ENCODE measurements at regions not wholly inside any gene's neighbourhood (a gene's known extent, or its start where the extent isn't known, plus 50 kb on each side); places are given as distances from the start of the nearest gene placed in this dataset.

DNA sequence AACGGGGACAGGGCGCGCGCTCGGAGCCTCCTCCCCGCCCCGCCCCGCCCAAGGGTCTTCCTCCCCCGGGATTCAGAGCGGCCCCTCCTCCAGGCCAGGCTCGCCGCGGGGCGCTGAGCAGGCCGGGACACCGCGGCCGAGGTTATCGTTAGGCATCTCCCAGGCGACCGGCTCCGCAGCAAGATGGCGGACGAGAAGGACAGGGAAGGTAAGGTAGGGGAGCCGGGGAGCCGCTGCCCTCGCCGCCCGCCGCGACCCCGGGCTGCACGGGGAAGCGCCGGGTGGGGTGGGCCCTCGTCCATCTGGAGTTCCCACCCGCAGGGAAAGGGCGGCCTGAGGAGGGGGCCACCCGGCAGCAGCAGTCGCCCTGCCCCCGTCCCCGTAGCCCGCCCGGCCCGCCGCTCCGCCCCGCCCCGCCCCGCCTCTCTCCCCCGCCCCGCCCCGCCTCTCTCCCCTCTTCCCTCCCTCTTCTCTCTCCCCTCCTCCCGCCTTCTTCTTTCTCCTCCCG lies 105.9 kb upstream of the HNRNPU start:
- peak; percentile 34 for DNase-seq

DNA sequence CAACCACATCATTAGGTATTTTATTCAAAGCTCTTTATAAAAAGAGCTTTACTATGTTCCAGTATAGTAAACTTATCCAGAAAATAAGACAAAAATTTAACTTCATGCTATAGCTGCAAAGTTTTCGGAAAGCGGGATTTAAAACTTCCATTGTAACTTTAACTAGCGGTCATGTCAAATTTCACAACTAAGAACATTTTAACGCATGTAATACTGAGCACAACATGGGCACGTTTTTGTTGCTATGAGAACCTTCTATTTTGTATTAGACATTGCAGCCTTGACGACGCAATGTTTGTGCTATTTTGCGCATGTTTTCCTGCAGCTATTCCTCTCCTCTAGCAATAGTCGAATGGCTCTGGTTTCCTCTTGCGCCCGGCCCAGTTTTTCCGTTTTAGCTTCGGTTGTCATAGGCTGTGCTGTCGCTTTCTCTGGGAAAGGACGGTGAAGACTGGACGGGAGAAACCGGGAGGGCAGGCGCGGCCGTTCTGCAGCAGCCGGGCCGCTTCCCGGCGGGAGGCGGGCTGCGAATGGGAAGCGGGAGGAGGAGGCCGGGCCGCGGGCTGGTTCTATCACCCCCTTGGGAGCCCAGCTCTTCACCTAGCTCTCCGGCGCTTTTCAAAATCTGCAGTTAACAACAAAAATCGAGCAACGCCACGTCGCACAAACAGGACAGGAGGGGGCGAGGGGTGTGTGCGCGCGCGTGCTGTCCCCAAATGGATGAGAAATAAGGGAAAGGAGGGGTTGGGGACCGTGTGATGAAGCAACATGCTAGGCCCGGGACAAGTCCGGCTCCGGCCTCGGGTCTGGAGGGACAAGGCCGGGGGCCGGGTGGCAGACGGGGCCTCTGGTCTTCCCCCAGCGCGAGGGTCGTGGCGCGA lies 105.3 kb upstream of the HNRNPU start:
- DNase-seq = no peak

DNA sequence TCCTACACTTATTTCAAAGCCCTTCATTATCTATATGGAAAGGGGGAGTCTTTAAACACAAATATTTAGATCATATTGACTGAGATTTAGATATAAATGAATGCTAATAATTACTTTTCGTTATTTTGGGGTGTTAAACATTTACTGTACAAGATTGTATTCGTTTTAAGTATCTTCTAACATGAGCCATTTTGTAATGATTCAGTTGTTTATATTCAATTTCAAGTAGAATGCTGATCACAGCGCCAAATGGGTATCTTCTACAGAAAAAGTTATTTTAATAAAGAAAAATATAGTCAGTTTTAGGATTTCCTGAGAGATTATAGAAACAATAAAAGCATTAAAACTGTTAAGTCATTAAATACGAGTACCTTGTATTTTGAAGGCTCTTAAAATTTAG lies 104.5 kb upstream of the HNRNPU start:
- no peak for DNase-seq

DNA sequence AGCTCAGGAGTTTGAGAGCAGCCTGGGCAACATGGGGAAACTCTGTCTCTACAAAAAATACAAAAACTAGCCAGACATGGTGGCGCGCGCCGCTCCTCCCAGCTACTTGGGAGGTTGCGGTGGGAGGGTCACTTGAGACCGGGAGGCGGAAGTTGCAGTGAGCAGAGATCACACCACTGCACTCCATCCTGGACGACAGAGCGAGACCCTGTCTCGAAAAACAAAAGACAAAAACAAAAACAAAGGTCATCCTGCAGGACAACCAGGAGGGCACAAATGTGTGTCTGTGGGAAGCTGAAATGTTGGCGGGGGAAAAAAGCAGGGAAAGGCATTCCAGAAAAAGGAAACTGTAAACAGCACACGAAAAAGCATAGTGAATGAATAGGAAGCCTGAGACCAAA lies 104.1 kb upstream of the HNRNPU start:
- DNase-seq = no peak

DNA sequence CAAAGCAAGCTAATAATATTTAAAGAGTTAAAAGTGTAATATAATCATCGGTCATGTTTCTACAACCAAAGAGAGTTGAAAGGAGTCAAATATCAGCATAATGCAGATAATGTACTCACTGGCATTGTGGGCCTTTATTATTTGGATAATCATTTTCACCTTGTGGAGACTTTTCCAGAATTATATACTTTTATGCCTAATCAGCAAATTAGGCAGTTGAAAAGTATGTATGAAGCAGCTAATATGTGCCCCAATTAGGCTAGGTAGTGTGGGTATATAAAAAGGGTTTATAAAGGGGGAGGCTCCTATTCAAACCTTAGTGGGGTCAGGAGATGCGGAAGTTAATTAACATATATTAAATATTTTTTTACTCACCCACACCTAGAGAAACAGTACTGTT lies 102.8 kb upstream of the HNRNPU start:
- DNase-seq = no peak

DNA sequence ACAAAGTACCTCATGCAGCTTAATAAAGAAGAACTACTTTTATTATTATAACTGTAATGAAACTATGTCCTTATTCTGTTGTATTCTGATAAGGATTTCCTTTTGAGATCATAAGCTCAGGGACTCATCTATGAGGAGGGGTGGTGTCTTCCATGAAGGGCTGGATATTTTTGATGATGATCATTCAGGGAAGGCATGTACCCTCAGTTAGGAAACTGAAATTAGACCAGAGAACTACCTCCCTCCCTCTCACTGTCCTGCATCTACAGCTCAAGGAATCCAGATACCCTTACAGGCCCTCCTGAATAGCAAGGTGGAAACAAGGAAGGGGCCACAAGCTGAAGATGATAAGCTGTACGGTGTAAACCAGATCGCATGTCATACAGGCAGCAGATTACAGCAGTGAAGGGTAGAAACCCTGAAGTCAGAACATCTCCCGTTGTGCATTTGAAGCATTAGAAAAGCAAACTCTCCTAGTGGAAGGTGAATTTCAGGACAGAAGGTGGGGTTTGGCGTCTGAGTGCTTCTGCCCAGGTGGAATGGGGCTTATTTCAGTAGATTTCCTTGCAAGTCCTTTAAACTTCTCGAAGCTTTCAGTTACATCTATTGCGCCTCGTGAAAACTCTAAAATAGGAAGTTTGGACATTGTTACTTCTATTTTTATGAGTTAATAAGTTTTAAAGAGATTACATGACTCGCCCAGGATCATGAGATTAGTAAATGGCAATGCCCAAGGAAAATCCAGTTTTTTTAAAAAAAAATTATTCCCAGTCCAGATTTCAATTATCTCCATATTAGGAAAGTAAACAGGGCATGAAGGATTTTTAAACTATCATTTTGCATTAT lies 101.1 kb upstream of the HNRNPU start:
- no peak for DNase-seq

DNA sequence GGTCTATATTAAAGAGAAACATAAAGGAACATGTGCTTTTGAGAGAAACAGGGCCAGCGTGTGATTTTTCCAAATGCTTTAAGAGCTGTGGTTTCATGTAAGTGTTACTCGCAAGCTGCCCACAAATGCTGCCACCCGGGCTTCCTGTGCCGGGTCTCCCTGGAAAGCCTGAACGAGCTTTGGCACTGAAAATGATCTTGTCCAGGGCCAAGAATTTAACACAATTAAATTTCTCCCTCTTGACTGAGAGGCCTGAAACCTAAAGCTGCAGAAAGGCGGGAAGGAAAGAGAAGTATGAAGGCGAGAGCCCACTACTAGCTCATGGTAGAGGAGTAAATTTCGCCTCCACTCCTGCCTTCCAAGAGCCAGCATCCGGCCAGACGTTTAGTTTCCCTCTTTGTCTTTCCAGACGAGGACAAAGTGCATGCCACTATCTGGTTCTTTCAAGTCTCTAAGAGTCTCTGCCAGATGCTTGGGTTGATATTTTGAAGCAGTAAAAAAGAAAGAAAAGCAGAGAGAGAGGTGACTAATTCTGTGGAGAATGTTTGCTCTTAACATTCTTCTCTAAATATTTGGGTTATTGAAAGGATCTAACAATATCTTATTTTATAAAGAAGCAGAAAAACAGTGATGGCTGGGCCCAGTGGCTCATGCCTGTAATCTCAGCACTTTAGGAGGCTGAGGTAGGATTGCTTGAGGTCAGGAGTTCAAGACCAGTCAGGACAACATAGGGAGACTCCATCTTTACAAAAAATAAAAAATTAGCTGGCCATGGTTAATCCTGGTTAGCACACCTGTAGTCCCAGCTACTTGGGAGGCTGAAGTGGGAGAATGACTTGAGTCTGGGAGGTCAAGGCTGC lies 100.0 kb upstream of the HNRNPU start:
- DNase-seq = no peak

DNA sequence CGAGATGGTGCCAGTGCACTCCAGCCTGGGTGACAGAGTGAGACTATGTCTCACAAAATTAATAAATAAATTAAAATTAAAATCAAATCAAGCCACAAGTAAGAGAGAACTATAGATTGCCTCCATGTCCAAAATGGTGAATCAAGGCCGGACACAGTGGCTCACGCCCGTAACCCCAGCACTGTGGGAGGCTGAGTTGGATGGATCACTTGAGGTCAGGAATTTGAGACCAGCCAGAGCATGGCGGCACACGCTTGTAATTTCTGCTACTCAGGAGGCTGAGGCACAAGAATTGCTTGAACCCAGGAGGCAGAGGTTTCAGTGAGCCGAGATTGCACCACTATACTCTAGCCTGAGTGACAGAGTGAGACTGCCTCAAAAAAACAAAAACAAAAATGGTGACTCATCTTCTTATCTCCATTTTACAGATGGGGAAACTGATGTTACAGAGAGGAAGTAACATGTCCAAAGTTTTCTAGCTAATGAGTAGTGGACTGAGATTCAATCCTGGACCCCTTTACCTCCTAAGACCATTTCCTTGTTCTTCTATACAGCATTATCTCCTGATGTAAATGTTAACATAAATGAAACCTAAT lies 99.0 kb upstream of the HNRNPU start:
- DNase-seq = no peak

DNA sequence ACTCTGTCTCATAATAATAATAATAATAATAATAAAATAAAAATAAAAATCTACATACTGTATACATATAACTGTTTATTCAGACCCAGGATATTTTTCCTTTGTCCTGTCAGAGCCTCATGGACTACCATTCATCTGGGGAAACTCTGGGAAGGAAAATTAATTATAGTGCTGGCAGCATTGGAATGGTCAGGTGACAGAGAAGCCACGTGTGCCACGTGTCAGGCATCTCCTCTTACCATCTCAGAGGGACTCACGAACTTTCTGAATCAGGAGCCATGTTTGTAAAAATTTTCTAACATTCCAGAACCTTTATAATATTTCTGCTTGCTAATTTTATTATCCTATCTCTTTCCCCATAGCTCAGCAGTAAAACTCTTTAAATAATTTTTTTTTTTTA lies 97.8 kb upstream of the HNRNPU start:
- DNase-seq = no peak

DNA sequence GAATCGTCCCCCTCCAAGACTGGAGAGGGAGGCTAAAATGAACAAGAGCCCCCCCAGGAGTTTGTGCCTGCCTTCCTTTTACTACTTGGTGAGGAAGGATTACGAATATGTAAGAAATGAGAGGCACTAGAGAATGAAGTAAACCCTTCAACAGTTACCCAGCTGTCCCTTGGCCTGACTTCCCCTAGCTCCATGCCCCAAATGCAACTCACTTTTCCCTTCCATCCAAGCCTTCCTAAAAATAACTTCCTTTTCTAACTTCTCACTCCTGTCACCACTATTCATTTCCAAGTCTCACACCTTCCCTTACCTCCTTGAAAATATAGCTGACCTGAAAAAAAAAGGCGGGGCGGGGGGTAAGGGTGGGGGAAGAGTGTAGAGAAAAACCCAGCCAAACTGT lies 96.6 kb upstream of the HNRNPU start:
- DNase-seq = no peak

DNA sequence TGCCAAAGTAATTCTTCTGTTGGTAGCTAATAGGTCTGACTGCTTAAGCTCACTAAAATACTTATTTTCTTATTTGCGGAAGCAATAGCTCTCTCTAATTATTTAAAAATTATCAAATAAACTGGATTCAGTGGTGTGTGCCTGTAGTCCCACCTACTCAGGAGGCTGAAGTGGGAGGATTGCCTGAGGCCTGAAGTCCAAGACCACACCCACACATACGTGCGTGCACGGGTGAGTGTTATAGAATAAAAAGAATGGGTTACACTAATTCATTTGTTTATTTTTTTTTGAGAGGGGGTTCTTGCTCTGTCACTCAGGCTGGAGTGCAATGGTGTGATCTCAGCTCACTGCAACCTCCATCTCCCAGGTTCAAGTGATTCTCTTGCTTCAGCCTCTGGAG lies 94.2 kb upstream of the HNRNPU start:
- DNase-seq = no peak

DNA sequence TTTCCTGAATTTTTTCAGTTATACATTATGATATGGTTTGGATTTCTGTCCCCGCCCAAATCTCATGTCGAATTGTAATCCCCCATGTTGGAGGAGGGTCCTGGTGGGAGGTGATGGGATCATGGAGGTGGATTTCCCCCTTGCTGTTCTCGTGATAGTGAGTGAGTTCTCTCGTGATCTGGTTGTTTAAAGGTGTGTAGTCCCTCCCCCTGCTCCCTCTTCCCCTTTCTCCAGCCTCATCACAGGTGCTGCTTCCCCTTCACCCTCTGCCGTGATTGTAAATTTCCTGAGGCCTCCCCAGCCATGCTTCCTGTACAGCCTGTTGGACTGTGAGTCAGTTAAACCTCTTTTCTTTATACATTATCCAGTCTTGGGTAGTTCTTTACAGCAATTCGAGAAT lies 93.2 kb upstream of the HNRNPU start:
- DNase-seq = no peak

DNA sequence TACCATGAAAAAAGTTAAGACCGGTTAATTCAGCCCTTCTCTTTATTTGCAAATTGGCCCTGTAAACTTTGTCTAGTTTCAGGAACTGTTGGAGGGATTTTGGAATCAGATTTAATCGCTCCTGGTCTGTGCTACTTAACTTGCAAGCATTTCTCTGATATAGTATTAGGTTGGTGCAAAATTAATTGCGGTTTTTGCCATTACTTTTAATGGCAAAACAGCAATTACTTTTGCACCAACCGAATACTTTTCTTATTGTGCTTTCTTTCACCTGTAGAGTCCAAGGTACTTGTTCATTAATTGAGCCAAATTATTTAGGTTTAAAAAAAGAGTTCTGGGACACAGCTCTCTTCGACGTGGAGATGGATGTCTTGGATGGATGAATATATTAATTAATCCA lies 92.8 kb upstream of the HNRNPU start:
- no peak for DNase-seq

DNA sequence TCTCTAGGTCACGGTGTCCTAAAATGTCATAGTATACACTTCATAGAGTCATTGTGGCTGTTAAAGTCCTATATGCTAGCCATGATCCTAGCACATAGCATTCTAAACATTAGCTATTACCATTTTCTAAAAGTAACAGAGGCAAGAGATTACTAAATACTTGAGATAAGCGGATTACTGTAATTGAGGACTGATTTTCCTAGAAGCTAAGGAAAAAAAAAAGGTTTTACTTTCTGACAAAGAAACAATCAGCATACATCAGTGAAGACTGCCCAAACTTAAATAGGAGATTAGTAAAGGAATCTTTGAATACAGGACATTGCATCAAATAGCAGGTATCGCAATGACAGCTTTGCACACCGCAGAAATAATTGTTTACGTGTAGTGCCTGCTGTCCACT lies 91.3 kb upstream of the HNRNPU start:
- peak; percentile 74 for DNase-seq

DNA sequence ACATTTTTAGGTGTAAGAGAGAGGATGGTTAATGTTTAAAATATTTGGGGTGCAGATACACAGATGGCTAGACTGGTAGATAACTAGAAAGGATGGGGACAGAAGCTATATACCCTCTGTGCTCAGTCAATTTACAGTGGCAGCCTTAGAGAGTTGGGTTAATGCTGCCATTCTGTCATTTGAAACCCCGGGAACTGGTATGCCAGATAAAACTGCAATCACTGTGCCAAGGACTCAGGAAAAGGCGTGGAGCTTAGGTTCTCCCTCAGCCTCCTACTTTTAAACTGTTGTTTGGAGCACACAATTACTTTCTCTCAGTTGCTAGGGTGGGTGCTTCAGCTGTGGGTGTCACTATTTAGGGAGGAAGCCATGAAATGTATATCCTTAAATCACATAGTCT lies 90.0 kb upstream of the HNRNPU start:
- DNase-seq = no peak

DNA sequence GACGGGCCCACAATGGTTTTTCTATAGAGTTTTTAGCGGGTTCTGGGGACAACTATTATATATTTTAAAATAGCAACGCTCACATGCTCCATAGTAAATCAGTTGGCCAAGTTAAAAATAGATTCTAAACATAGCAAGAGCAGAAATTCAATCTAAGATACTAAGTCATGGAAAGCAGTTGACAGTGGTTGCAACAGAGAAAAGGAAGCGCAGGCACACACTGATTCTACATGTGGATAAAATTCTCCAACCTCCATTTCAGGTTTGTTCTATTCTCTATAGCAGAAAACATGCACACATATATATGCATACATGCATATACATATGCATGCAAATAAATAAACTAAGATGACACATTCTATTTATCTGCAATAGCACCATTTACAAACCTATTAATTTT lies 89.6 kb upstream of the HNRNPU start:
- no peak for DNase-seq

DNA sequence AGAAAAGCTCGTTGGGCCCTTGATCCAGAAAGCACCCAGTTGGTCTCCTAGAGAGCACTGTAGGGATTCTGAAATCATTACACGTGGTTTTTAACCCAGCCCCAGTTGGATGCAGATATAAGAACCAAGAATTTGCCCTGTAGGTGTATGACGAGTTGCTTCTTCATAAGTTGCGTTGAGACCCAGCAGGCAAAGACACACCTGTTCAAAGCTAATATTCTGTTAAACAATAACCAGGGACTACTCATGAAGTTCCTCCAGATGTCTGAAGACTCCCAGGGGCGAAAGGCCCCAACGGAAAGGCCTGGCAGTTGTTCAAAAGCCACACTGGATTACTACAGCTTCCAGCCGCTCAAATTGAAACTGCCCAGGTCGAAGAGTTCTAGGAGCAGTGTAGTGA lies 88.6 kb upstream of the HNRNPU start:
- no peak for DNase-seq

DNA sequence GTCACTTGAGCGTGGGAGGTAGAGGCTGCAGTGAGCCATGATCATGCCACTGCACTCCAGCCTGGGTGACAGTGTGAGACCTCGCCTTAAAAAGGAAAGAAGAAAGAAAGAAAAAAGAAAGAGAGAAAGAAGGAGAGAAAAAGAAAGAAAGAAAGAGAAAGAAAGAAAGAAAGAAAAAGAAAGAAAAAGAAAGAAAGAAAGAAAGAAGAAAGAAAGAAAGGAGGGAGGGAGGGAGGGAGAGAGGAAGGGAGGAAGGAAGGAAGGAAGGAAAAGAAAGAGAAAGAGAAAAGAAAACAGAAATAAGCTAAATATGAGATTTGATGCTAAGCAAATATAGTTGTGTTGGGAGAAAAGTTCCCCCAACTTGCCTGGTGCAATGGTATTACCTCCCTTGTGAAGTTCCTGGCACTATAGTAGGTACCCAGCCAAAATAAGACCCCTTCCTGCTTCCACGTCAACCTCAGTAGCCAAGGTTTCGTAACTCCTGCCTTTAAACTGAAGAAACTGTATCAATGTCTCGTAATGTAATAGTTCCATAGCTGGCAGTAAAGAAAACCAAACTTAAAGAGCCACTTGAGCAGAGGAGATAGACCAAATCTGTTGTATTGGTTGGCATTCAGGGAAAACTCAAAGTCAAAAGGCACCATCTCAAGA lies 88.1 kb upstream of the HNRNPU start:
- DNase-seq = no peak

DNA sequence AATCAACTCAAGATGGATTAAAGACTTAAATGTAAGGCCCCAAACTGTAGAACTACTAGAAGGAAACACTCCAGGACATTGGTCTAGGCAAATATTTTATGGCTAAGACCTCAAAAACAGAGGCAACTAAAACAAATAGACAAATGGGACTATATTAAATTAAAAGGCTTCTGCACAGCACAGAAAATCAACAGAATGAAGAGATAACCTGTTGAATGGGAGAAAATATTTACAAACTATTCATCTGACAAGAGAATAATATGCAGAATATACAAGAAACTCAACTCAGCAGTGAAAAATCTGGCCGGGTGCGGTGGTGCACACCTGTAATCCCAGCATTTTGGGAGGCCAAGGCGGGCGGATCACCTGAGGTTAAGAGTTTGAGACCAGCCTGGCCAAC lies 84.1 kb upstream of the HNRNPU start:
- no peak for DNase-seq

DNA sequence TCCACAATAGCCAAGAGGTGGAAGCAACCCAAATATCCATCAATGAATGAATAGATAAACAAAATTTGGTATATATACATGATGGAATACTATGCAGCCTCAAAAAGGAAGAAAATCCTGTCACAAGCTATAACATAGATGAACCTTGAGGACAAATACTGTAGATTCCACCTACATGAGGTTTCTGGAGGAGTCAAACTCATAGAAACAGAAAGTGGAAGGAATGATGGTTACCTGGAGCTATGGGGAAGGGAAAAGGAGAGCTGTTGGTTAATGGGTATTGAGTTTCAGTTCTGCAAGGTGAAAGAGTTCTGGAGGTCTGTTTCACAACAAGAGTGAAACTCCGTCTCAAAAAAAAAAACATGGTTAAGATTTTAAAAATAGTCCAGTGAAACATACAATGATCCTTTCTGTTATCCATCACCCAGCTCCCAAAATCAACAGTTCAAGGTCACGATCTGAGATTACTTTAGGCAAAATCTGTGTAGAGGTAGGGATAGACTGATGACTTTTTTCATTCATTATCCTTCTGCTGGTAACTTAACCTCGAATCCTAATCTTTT lies 80.8 kb upstream of the HNRNPU start:
- no peak for DNase-seq

DNA sequence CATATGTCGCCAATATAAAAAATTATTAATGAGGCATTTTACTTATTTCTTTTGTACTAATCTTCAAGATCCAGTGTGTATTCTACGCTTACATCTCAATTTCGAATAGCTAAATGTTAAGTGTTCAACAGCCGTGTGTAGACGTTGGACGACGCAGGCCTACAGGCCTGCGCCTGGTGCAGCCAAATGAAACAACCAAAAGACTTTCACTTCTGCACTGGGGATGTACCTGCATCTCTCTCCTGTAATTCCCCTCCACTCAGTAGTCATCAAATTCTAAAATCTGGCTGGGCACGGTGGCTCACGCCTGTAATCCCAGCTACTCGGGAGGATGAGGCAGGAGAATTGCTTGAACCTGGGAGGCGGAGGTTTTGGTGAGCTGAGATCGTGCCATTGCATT lies 76.8 kb upstream of the HNRNPU start:
- DNase-seq = no peak

DNA sequence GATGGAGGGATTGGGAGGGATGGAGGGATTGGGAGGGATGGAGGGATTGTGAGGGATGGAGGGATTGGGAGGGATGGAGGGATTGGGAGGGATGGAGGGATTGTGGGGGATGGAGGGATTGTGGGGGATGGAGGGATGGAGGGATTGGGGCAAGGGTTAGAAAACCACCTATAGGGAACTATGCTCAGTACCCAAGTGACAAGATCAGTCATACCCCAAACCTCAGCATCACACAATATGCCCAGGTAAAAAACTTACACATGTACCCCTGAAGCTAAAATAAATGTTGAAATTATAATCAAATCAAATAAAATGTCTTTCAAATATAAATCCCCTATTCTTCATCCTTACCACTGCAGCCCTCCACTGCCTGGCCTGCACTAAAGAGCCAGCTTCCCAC lies 72.8 kb upstream of the HNRNPU start:
- DNase-seq = no peak
